ENCODE measurements at regions not wholly inside any gene's neighbourhood (a gene's known extent, or its start where the extent isn't known, plus 50 kb on each side); places are given as distances from the start of the nearest gene placed in this dataset.

DNA sequence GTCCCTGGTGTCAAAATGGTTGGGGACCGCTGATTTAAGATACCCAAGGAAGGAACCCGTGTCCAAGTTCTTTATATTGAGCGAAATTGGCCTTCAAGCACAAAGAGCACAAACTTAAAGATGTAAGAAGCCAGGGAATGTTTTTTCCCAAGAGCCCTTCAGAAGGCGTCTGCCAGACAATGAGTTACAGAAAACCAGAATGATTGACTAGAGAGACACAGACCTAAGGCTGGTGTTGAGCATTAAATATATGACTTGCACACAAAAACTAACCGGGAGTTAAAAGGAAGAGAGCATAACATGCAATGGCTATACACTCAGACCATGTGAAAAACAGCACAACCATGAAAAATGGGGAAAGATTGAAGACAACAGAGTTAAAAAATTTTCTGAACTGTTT is 157.5 kb upstream of the FAM9B start:
- no peak for DNase-seq (ENCODE audit: low spot score)
- Histone ChIP-seq H3K27me3 (replicated peaks; ENCODE audit: insufficient read depth) (no peaks in the 10 kb centered on the region), H3K9me3 (no peaks in the 10 kb centered on the region), H3K36me3 (no peaks in the 10 kb centered on the region), H3K4me1 (replicated peaks) (no peaks in the 10 kb centered on the region), H3K4me3 (no peak overlapping the region), H3K27ac (no peak overlapping the region)
- 98% methylated on average over 5 of the region's 5 CpGs for WGBS
- TF ChIP-seq POLR2A (IDR thresholded peaks at IDR 0.05) = no peak
- TF ChIP-seq, protein P1, sequence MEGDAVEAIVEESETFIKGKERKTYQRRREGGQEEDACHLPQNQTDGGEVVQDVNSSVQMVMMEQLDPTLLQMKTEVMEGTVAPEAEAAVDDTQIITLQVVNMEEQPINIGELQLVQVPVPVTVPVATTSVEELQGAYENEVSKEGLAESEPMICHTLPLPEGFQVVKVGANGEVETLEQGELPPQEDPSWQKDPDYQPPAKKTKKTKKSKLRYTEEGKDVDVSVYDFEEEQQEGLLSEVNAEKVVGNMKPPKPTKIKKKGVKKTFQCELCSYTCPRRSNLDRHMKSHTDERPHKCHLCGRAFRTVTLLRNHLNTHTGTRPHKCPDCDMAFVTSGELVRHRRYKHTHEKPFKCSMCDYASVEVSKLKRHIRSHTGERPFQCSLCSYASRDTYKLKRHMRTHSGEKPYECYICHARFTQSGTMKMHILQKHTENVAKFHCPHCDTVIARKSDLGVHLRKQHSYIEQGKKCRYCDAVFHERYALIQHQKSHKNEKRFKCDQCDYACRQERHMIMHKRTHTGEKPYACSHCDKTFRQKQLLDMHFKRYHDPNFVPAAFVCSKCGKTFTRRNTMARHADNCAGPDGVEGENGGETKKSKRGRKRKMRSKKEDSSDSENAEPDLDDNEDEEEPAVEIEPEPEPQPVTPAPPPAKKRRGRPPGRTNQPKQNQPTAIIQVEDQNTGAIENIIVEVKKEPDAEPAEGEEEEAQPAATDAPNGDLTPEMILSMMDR (IDR thresholded peaks at IDR 0.05) = no peak
- intact Hi-C loops (cut with DNase I) = no loop called here

DNA sequence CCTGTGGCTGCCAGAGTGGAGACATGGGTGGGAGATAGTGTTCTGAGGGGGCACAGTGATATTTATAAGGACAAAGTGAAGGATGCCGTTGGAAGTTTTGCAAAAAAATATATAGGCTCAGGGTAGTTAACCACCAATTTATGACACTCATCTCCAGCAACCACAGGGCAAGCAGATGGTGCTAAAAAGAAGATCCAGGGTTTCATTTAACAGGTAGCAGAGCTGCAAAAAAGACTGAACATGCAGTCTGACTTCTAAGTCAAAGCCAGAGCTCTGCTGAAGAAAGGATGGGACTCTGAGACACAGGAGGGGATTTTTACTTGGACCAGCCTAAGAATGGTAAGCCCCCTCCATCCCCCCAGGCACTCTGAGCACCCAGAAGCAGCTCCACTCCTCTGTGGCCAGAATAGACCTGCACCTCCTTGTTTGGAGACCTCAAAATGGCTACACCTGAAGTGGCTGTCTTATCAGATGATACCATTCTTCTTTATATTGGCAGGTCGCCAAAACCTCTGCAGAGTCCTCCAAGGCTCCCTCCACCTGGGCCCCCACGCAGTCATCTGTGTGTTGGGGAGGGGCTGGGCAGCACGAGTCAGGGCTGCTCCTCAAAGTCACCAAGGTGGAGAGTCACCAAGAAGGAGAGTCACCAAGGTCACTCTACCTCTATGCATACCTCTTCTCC is 161.4 kb upstream of the FAM9B start:
- H3K27me3 ChIP-seq (replicated peaks; ENCODE audit: insufficient read depth) = no peaks in the 10 kb centered on the region
- no peak overlapping the region for H3K4me3 ChIP-seq
- intact Hi-C loops (cut with DNase I) = no loop called here
- DNase-seq (ENCODE audit: low spot score) = no peak
- no peaks in the 10 kb centered on the region for H3K36me3 ChIP-seq
- WGBS = 22% methylated on average over 4 of the region's 4 CpGs
- TF ChIP-seq POLR2A (IDR thresholded peaks at IDR 0.05) (no peak), POLR2AphosphoS5 (IDR thresholded peaks at IDR 0.05) (no peak)
- TF ChIP-seq, protein P1 (IDR thresholded peaks at IDR 0.05) = no peak
- H3K27ac ChIP-seq = no peak overlapping the region
- no peaks in the 10 kb centered on the region for H3K4me1 ChIP-seq (replicated peaks)
- no peaks in the 10 kb centered on the region for H3K9me3 ChIP-seq

DNA sequence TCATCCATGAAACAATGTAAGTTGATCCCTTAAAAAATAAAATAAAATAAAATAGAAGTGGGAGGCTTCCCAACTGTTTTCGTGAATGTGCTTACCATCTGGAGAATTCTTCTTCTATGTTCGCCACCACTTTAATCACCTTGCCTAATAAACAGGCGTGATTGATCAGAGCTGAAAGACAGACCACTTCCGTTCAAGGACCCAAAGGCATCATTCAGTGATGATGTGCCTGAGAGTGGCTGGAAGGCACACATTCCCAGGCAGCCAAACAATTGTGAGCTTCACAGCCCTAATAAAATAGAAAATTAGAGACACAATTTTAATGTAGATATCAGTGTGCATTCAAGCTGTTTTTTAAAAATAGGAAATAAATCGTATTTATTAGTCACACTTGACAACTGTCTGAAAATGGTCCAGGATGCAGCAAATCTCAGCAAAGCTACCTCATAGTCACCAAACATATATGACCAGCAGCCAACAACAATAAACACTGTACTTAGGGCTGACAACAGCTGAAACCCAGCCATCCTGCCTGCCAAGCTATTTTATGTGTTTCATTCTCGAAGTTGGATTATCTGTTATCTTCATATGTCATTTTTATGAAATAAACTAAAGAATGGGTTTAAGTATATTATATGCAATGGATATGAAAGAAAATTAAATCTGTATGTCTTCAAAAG is 163.2 kb upstream of the FAM9B start:
- TF ChIP-seq, protein P1 (IDR thresholded peaks at IDR 0.05) = no peak
- no peak overlapping the region for H3K4me3 ChIP-seq
- intact Hi-C loops (cut with DNase I) = no loop called here
- H3K27me3 ChIP-seq (replicated peaks; ENCODE audit: insufficient read depth) = no peaks in the 10 kb centered on the region
- no peaks in the 10 kb centered on the region for H3K36me3 ChIP-seq
- 40% methylated on average over 6 of the region's 6 CpGs for WGBS
- no peak overlapping the region for H3K27ac ChIP-seq
- no peaks in the 10 kb centered on the region for H3K4me1 ChIP-seq (replicated peaks)
- H3K9me3 ChIP-seq = no peaks in the 10 kb centered on the region
- no peak for DNase-seq (ENCODE audit: low spot score)

DNA sequence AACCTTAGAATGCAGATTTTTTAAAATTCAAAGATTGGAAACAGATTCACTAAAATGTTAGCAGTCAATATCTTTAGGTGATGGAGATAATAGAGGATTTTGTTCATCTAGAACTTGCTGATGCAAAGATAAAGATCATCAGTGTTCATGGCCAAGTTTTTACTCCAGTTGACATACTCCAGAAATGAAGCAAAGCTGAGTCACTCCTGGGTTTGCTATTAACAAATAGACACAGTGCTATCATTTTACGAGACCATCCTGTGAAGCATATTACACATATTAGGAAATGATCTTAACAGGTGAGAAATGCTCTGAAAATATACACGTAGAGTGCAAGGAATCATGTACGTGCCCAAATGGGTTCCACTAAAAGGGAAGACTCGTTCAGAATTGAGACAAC is 170.6 kb upstream of the FAM9B start:
- Histone ChIP-seq H3K4me1 (replicated peaks) (no peaks in the 10 kb centered on the region), H3K9me3 (no peaks in the 10 kb centered on the region), H3K36me3 (no peaks in the 10 kb centered on the region), H3K4me3 (no peak overlapping the region), H3K27ac (no peak overlapping the region), H3K27me3 (replicated peaks; ENCODE audit: insufficient read depth) (no peaks in the 10 kb centered on the region)
- intact Hi-C loops (cut with DNase I) = loop anchor here (10.0 kb wide), 1 partner anchor 120 kb away; no protein-coding TSS in a partner anchor
- no peak for DNase-seq (ENCODE audit: low spot score)
- 59% methylated on average over 4 of the region's 4 CpGs for WGBS
- TF ChIP-seq POLR2A (IDR thresholded peaks at IDR 0.05) = no peak
- TF ChIP-seq, protein P1 (IDR thresholded peaks at IDR 0.05) = no peak
- no peak for TF ChIP-seq POLR2AphosphoS5 (IDR thresholded peaks at IDR 0.05)
